ENCODE measurements at regions not wholly inside any gene's neighbourhood (a gene's known extent, or its start where the extent isn't known, plus 50 kb on each side); places are given as distances from the start of the nearest gene placed in this dataset.

- Histone ChIP-seq H3K27me3 (no peaks in the 10 kb centered on the region), H3K36me3 (no peaks in the 10 kb centered on the region), H3K27ac (no peak overlapping the region), H3K9me3 (no peaks in the 10 kb centered on the region), H3K4me1 (ENCODE audit: insufficient read depth) (no peaks in the 10 kb centered on the region), H3K4me3 (no peak overlapping the region)
- TF ChIP-seq POLR2A (IDR thresholded peaks at IDR 0.05) = no peak
- no peak for TF ChIP-seq EP300 (IDR thresholded peaks at IDR 0.05)
- TF ChIP-seq CTCF (IDR thresholded peaks at IDR 0.05) = no peak
- intact Hi-C loops (cut with DNase I) = no loop called here
- DNase-seq = no peak
- 45 to 50% (median 47%) methylated on average over 2 of the region's 2 CpGs for WGBS, 3 donors
Observed at GRCh38 chrX:43500996-43501694, 155.0 kb upstream of the MAOA start.

- Histone ChIP-seq H3K4me1 (ENCODE audit: insufficient read depth) (no peaks in the 10 kb centered on the region), H3K27me3 (no peaks in the 10 kb centered on the region), H3K27ac (no peak overlapping the region), H3K36me3 (no peaks in the 10 kb centered on the region), H3K9me3 (no peaks in the 10 kb centered on the region), H3K4me3 (no peak overlapping the region)
- TF ChIP-seq POLR2A (IDR thresholded peaks at IDR 0.05) (no peak), EP300 (IDR thresholded peaks at IDR 0.05) (no peak), CTCF (IDR thresholded peaks at IDR 0.05) (no peak)
- DNase-seq = no peak
- intact Hi-C loops (cut with DNase I) = no loop called here
Observed at GRCh38 chrX:43504394-43504793, 151.7 kb upstream of the MAOA start.

- H3K27me3 ChIP-seq = no peaks in the 10 kb centered on the region
- TF ChIP-seq CTCF (IDR thresholded peaks at IDR 0.05) = no peak
- no peak for TF ChIP-seq EP300 (IDR thresholded peaks at IDR 0.05)
- TF ChIP-seq POLR2A (IDR thresholded peaks at IDR 0.05) = no peak
- H3K36me3 ChIP-seq = no peaks in the 10 kb centered on the region
- no peak overlapping the region for H3K27ac ChIP-seq
- WGBS, 3 donors = 48 to 56% (median 50%) methylated on average over 3 of the region's 3 CpGs
- no peaks in the 10 kb centered on the region for H3K4me1 ChIP-seq (ENCODE audit: insufficient read depth)
- no peak for DNase-seq
- no peaks in the 10 kb centered on the region for H3K9me3 ChIP-seq
- intact Hi-C loops (cut with DNase I) = no loop called here
- no peak overlapping the region for H3K4me3 ChIP-seq
Observed at GRCh38 chrX:43505769-43506168, 150.3 kb upstream of the MAOA start.

GRCh38 chrX:43508694-43509093 lies 147.4 kb upstream of the MAOA start:
- no peak for TF ChIP-seq POLR2A (IDR thresholded peaks at IDR 0.05)
- no peak for TF ChIP-seq EP300 (IDR thresholded peaks at IDR 0.05)
- no peak for TF ChIP-seq CTCF (IDR thresholded peaks at IDR 0.05)

More at GRCh38 chrX:43508694-43509093, 147.4 kb upstream of the MAOA start:
- Histone ChIP-seq H3K4me3 (no peak overlapping the region), H3K36me3 (no peaks in the 10 kb centered on the region), H3K27me3 (no peaks in the 10 kb centered on the region), H3K4me1 (ENCODE audit: insufficient read depth) (no peaks in the 10 kb centered on the region), H3K27ac (no peak overlapping the region), H3K9me3 (no peaks in the 10 kb centered on the region)
- DNase-seq = no peak
- intact Hi-C loops (cut with DNase I) = no loop called here
